PC-3 (cell line): ENCODE measurements at regions not wholly inside any gene's neighbourhood (a gene's known extent, or its start where the extent isn't known, plus 50 kb on each side); places are given as distances from the start of the nearest gene placed in this dataset.

ENCODE experiments used
- ATAC-seq: fragments of 200-7000 bp; cut with Tn5 transposase; 2 replicates; pipeline ENCODE4 v1.9.1; 2020; ENCODE audit warnings: mild to moderate bottlenecking, moderate library complexity
- BruUV-seq: library from RNA; stranded (reverse); fragments of 400-500 nt; replicated peaks from 2 replicates; lab custom pipeline; 2021; lab: Mats Ljungman, UMichigan
- CTCF ChIA-PET: fragments of 300-600 bp; sonication (Branson Sonifier 250); formaldehyde crosslinking; loops from one replicate; lab custom pipeline; 2022; ENCODE audit warnings: antibody characterized with exemption; lab: Charles Lee
- POLR2A ChIA-PET: fragments of 300-600 bp; sonication (Branson Sonifier 250); formaldehyde crosslinking; loops from one replicate; lab custom pipeline; 2022; ENCODE audit warnings: antibody characterized with exemption; ENCODE audit not compliant: unreplicated experiment; lab: Charles Lee
- DNase-seq: peaks from one replicate; pipeline ENCODE4 v3.0.0-alpha.2; 2015
- H2AFZ ChIP-seq: fragments of 300-600 bp; sonication (generic); 2 replicates; pipeline ENCODE4 v1.6.0; 2016; ENCODE audit warnings: antibody characterized with exemption, low read length
- H3F3A ChIP-seq: fragments of 300-600 bp; sonication (generic); one replicate; pipeline ENCODE4 v1.6.0; 2017; ENCODE audit warnings: antibody characterized with exemption, low read length, control low read depth, mild to moderate bottlenecking; ENCODE audit not compliant: unreplicated experiment
- H3K27ac ChIP-seq: fragments of 300-600 bp; sonication (generic); 2 replicates; pipeline ENCODE4 v1.5.1; 2016; ENCODE audit warnings: mild to moderate bottlenecking, low read length
- H3K27me3 ChIP-seq: fragments of 300-600 bp; sonication (generic); 2 replicates; pipeline ENCODE4 v1.6.1; 2016; ENCODE audit warnings: low read length, mixed read lengths
- H3K36me3 ChIP-seq: fragments of 300-600 bp; sonication (generic); 2 replicates; pipeline ENCODE4 v1.6.1; 2016; ENCODE audit warnings: low read depth, mixed run types, low read length, mixed read lengths
- H3K4me1 ChIP-seq: fragments of 300-600 bp; sonication (generic); 2 replicates; pipeline ENCODE4 v1.5.1; 2016; ENCODE audit warnings: low read length; ENCODE audit not compliant: insufficient read depth
- H3K4me2 ChIP-seq: fragments of 300-600 bp; sonication (generic); 2 replicates; pipeline ENCODE4 v1.6.0; 2016; ENCODE audit warnings: low read length
- H3K4me3 ChIP-seq: fragments of 300-600 bp; sonication (generic); 2 replicates; pipeline ENCODE4 v1.5.1; 2016; ENCODE audit warnings: mild to moderate bottlenecking, low read length, mixed read lengths
- H3K79me2 ChIP-seq: fragments of 300-600 bp; sonication (generic); 2 replicates; pipeline ENCODE4 v1.6.1; 2017; ENCODE audit warnings: low read length, mixed read lengths
- H3K9ac ChIP-seq: fragments of 300-600 bp; sonication (generic); 2 replicates; pipeline ENCODE4 v1.6.0; 2016; ENCODE audit warnings: mild to moderate bottlenecking, low read length
- H3K9me2 ChIP-seq: fragments of 300-600 bp; sonication (generic); replicated peaks from 2 replicates; pipeline ENCODE4 v1.6.1; 2016; ENCODE audit warnings: mixed run types, low read length, mixed read lengths
- H3K9me3 ChIP-seq: fragments of 300-600 bp; sonication (generic); 2 replicates; pipeline ENCODE4 v1.6.1; 2016; ENCODE audit warnings: low read length, mixed read lengths
- H4K20me1 ChIP-seq: fragments of 300-600 bp; sonication (generic); 2 replicates; pipeline ENCODE4 v1.6.1; 2016; ENCODE audit warnings: low read length, mixed read lengths
- CTCF ChIP-seq: fragments of 300-600 bp; sonication (generic); conservative IDR thresholded peaks from 2 replicates; pipeline ENCODE4 v1.5.1; 2017; ENCODE audit warnings: antibody characterized with exemption, low read depth, mild to moderate bottlenecking, low read length
- EZH2 ChIP-seq: fragments of 300-600 bp; sonication (generic); IDR thresholded peaks from one replicate; pipeline ENCODE4 v1.6.1; 2017; ENCODE audit warnings: antibody characterized with exemption, mild to moderate bottlenecking, low read length; ENCODE audit not compliant: unreplicated experiment
- EZH2phosphoT487 ChIP-seq: fragments of 300-600 bp; sonication (generic); IDR thresholded peaks from 2 replicates; pipeline ENCODE4 v1.6.1; 2018; ENCODE audit warnings: mild to moderate bottlenecking, antibody characterized with exemption, low read length, borderline replicate concordance
- intact Hi-C: fragments of 100-400 bp; cut with micrococcal nuclease; formaldehyde crosslinking; loops from 2 replicates; pipeline ENCODE4 v1.9.0; 2023

GRCh38 chr13:79043208-79043607, 362.8 kb downstream of the RBM26 start:
- no TSS peak for BruUV-seq
- no peak overlapping the region for H2AFZ ChIP-seq
- no peak overlapping the region for H3K4me3 ChIP-seq
- no peaks in the 10 kb centered on the region for H3K36me3 ChIP-seq
- H3K27ac ChIP-seq, result no peak overlapping the region
- ChIA-PET CTCF (no interaction called here), POLR2A (no interaction called here)
- H3K27me3 ChIP-seq, result peaks cover 24% of the 10 kb centered on the region; the same call in 1 of the 2 replicates
- no peaks in the 10 kb centered on the region for H3K79me2 ChIP-seq
- intact Hi-C loops, result no loop called here
- no peaks in the 10 kb centered on the region for H3K9me2 ChIP-seq
- no peak for TF ChIP-seq CTCF
- no peak for TF ChIP-seq EZH2
- no peak for TF ChIP-seq EZH2phosphoT487
- DNase-seq, result no peak
- no peak for ATAC-seq
- H3F3A ChIP-seq, result no peaks in the 10 kb centered on the region
- H3K9ac ChIP-seq, result no peak overlapping the region
- no peaks in the 10 kb centered on the region for H3K9me3 ChIP-seq
- H3K4me2 ChIP-seq, result no peak overlapping the region
- no peaks in the 10 kb centered on the region for H4K20me1 ChIP-seq
- no peaks in the 10 kb centered on the region for H3K4me1 ChIP-seq

DNA sequence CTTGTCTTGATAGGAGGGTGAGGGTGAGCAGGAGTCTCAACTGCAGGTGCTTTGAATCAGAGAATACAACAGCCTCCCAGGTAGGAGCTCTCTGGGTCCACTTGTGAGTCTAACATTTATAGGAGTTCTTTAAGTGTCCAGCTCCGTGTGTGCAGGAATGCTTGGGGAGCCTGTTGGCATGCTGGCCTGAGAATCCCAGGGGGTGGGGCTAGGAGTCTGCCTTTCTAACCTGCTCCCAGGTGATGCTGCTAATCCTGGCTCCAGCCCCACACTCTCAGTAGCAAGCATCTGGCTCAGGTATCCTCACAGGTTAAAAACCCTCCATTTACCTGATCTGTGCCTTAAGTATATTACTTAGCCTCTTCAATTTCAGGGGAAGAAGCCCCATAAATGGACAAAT, 368.9 kb downstream of the RBM26 start:
- intact Hi-C loops, result no loop called here
- DNase-seq, result no peak
- BruUV-seq, result no TSS peak

DNA sequence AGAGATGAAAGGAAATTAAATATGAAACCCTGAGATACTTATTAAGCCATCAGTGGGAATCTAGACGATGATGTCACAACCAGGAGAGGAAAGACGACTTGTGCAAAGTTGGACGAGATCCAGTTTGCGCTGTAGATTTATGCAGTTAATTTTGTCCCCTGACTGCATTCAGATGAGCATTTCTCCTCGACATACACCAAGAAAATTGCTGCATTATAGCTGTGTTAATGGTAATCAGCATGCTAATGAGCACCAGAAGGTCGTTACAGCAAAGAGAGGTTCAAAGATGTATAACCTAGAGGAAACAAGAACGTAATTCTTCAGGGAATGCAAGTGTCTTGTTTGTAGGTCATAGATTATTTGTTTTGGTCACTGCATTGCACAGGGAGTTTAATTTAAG, 371.7 kb downstream of the RBM26 start:
- no peak for DNase-seq
- no TSS peak for BruUV-seq
- Histone ChIP-seq H3K9me2 (no peaks in the 10 kb centered on the region), H2AFZ (no peak overlapping the region), H3K4me2 (no peak overlapping the region), H3K27ac (no peak overlapping the region), H3K27me3 (peaks cover 35% of the 10 kb centered on the region), H3K4me3 (no peak overlapping the region), H3K9ac (no peak overlapping the region), H3K9me3 (no peaks in the 10 kb centered on the region), H4K20me1 (no peaks in the 10 kb centered on the region), H3K79me2 (no peaks in the 10 kb centered on the region), H3F3A (no peaks in the 10 kb centered on the region), H3K4me1 (no peaks in the 10 kb centered on the region), H3K36me3 (no peaks in the 10 kb centered on the region)
- no peak for ATAC-seq
- TF ChIP-seq CTCF (no peak), EZH2phosphoT487 (no peak), EZH2 (no peak)
- intact Hi-C loops, result no loop called here
- ChIA-PET CTCF (no interaction called here), POLR2A (no interaction called here)

More for the DNA sequence above, 368.9 kb downstream of the RBM26 start:
- no peaks in the 10 kb centered on the region for H3F3A ChIP-seq
- TF ChIP-seq CTCF, result no peak
- peaks cover 34% of the 10 kb centered on the region; the same call in 1 of the 2 replicates for H3K27me3 ChIP-seq
- H3K4me3 ChIP-seq, result no peak overlapping the region
- no peak overlapping the region for H2AFZ ChIP-seq
- H3K79me2 ChIP-seq, result no peaks in the 10 kb centered on the region
- no peaks in the 10 kb centered on the region for H3K36me3 ChIP-seq
- H3K9me2 ChIP-seq, result no peaks in the 10 kb centered on the region
- no peak overlapping the region for H3K4me2 ChIP-seq
- H3K27ac ChIP-seq, result no peak overlapping the region
- CTCF ChIA-PET, result no interaction called here
- H4K20me1 ChIP-seq, result no peaks in the 10 kb centered on the region
- no peak for ATAC-seq
- POLR2A ChIA-PET, result no interaction called here
- H3K9ac ChIP-seq, result no peak overlapping the region
- H3K9me3 ChIP-seq, result no peaks in the 10 kb centered on the region
- H3K4me1 ChIP-seq, result no peaks in the 10 kb centered on the region
